SK-N-SH treated with all-trans-retinoic acid at 6 μM for 48 hours (cell line): ENCODE measurements at regions not wholly inside any gene's neighbourhood (a gene's known extent, or its start where the extent isn't known, plus 50 kb on each side); places are given as distances from the start of the nearest gene placed in this dataset.

Experiments used
- ATAC-seq: fragments of 200-7000 bp; cut with Tn5 transposase; 3 replicates; pipeline ENCODE4 v1.9.1; 2020; ENCODE audit warnings: mild to moderate bottlenecking, moderate library complexity
- BACH2 ChIP-seq: fragments of 250-450 bp; sonication (Bioruptor Pico); IDR thresholded peaks from 2 replicates; pipeline ENCODE4 v1.9.0; 2021; ENCODE audit warnings: mild to moderate bottlenecking, borderline replicate concordance
- CREB5 ChIP-seq: fragments of 250-450 bp; sonication (Bioruptor Pico); IDR thresholded peaks from 2 replicates; pipeline ENCODE4 v1.5.1; 2020; ENCODE audit warnings: low read depth, mild to moderate bottlenecking, moderate library complexity
- CSDC2 ChIP-seq: fragments of 250-450 bp; sonication (Bioruptor Pico); IDR thresholded peaks from 2 replicates; pipeline ENCODE4 v1.5.0; 2020; ENCODE audit warnings: mild to moderate bottlenecking, moderate library complexity
- CSRNP3 ChIP-seq: fragments of 250-450 bp; sonication (Bioruptor Pico); IDR thresholded peaks from 2 replicates; pipeline ENCODE4 v1.5.1; 2021; ENCODE audit warnings: mild to moderate bottlenecking, moderate library complexity
- ESRRG ChIP-seq: fragments of 250-450 bp; sonication (Bioruptor Pico); IDR thresholded peaks from 2 replicates; pipeline ENCODE4 v1.6.1; 2021; ENCODE audit warnings: mild to moderate bottlenecking
- GLIS3 ChIP-seq: fragments of 250-450 bp; sonication (Bioruptor Pico); IDR thresholded peaks from 2 replicates; pipeline ENCODE4 v1.5.0; 2020; ENCODE audit warnings: mild to moderate bottlenecking, moderate library complexity
- ISL1 ChIP-seq: fragments of 250-450 bp; sonication (Bioruptor Pico); IDR thresholded peaks from 2 replicates; pipeline ENCODE4 v2.1.2; 2022; ENCODE audit warnings: mild to moderate bottlenecking, moderate library complexity
- OSR1 ChIP-seq: fragments of 250-450 bp; sonication (Bioruptor Pico); IDR thresholded peaks from 2 replicates; pipeline ENCODE4 v1.8.0; 2022; ENCODE audit warnings: moderate library complexity, mild to moderate bottlenecking, inconsistent platforms
- PPARA ChIP-seq: fragments of 250-450 bp; sonication (Bioruptor Pico); IDR thresholded peaks from 2 replicates; pipeline ENCODE4 v1.5.0; 2020; ENCODE audit warnings: mild to moderate bottlenecking, borderline replicate concordance
- RARB ChIP-seq: fragments of 250-450 bp; sonication (Bioruptor Pico); IDR thresholded peaks from 2 replicates; pipeline ENCODE4 v1.8.0; 2021; ENCODE audit warnings: mild to moderate bottlenecking, moderate library complexity
- SNAI2 ChIP-seq: fragments of 250-450 bp; sonication (Bioruptor Pico); IDR thresholded peaks from 2 replicates; pipeline ENCODE4 v1.5.0; 2020; ENCODE audit warnings: mild to moderate bottlenecking, moderate library complexity
- TCF4 ChIP-seq: fragments of 250-450 bp; sonication (Bioruptor Pico); IDR thresholded peaks from 2 replicates; pipeline ENCODE4 v1.8.0; 2021; ENCODE audit warnings: mild to moderate bottlenecking, moderate library complexity, borderline replicate concordance
- TOX ChIP-seq: fragments of 250-450 bp; sonication (Bioruptor Pico); IDR thresholded peaks from 2 replicates; pipeline ENCODE4 v1.8.0; 2021; ENCODE audit warnings: mild to moderate bottlenecking, moderate library complexity, borderline replicate concordance
- TSHZ2 ChIP-seq: fragments of 250-450 bp; sonication (Bioruptor Pico); IDR thresholded peaks from 2 replicates; pipeline ENCODE4 v1.5.0; 2020; ENCODE audit warnings: mild to moderate bottlenecking, moderate library complexity
- ZC3H10 ChIP-seq: fragments of 250-450 bp; sonication (Bioruptor Pico); IDR thresholded peaks from 2 replicates; pipeline ENCODE4 v1.5.1; 2021; ENCODE audit warnings: mild to moderate bottlenecking, moderate library complexity
- ZFP3 ChIP-seq: fragments of 250-450 bp; sonication (Bioruptor Pico); IDR thresholded peaks from 2 replicates; pipeline ENCODE4 v1.5.0; 2020; ENCODE audit warnings: mild to moderate bottlenecking, moderate library complexity
- ZFP30 ChIP-seq: fragments of 450-650 bp; formaldehyde crosslinking; IDR thresholded peaks from 2 replicates; pipeline ENCODE4 v1.5.0; 2022; ENCODE audit warnings: mild to moderate bottlenecking, moderate library complexity
- ZNF565 ChIP-seq: fragments of 450-650 bp; formaldehyde crosslinking; conservative IDR thresholded peaks from 2 replicates; pipeline ENCODE4 v1.5.0; 2020; ENCODE audit warnings: low read depth, mild to moderate bottlenecking, moderate library complexity
- ZNF70 ChIP-seq: fragments of 450-650 bp; formaldehyde crosslinking; IDR thresholded peaks from 2 replicates; pipeline ENCODE4 v1.5.0; 2020; ENCODE audit warnings: mild to moderate bottlenecking, moderate library complexity
- ZNF8 ChIP-seq: fragments of 450-650 bp; formaldehyde crosslinking; IDR thresholded peaks from 2 replicates; pipeline ENCODE4 v1.5.0; 2020; ENCODE audit warnings: mild to moderate bottlenecking, moderate library complexity
- TF ChIP-seq, protein P1 (sequence below): fragments of 250-450 bp; sonication (Bioruptor Pico); IDR thresholded peaks from 2 replicates; pipeline ENCODE4 v1.8.0; 2020; ENCODE audit warnings: mild to moderate bottlenecking, moderate library complexity, borderline replicate concordance
- TF ChIP-seq, protein P2 (sequence below): fragments of 250-450 bp; sonication (Bioruptor Pico); IDR thresholded peaks from 2 replicates; pipeline ENCODE4 v1.8.0; 2021; ENCODE audit warnings: low read depth, mild to moderate bottlenecking, moderate library complexity, borderline replicate concordance

GRCh38 chr12:127726671-127727315 lies 540.2 kb upstream of the TMEM132C start:
- no peak for ATAC-seq
- no peak for TF ChIP-seq ZFP30 (CRISPR knock-in tag)
- no peak for TF ChIP-seq ZNF70 (CRISPR knock-in tag)
- no peak for TF ChIP-seq RARB (CRISPR knock-in tag)
- no peak for TF ChIP-seq CSDC2
- no peak for TF ChIP-seq CSRNP3
- TF ChIP-seq OSR1 (CRISPR knock-in tag) = no peak
- TF ChIP-seq TOX (CRISPR knock-in tag) = no peak
- no peak for TF ChIP-seq ZFP3
- no peak for TF ChIP-seq ESRRG (CRISPR knock-in tag)
- no peak for TF ChIP-seq BACH2 (CRISPR knock-in tag)
- no peak for TF ChIP-seq TSHZ2 (CRISPR knock-in tag)
- no peak for TF ChIP-seq SNAI2
- no peak for TF ChIP-seq GLIS3 (CRISPR knock-in tag)
- TF ChIP-seq ISL1 (CRISPR knock-in tag) = no peak
- no peak for TF ChIP-seq CREB5 (CRISPR knock-in tag)
- no peak for TF ChIP-seq TCF4
- no peak for TF ChIP-seq ZNF565 (CRISPR knock-in tag)
- TF ChIP-seq PPARA (CRISPR knock-in tag) = no peak
- TF ChIP-seq ZC3H10 (CRISPR knock-in tag) = no peak
- TF ChIP-seq, protein P1, sequence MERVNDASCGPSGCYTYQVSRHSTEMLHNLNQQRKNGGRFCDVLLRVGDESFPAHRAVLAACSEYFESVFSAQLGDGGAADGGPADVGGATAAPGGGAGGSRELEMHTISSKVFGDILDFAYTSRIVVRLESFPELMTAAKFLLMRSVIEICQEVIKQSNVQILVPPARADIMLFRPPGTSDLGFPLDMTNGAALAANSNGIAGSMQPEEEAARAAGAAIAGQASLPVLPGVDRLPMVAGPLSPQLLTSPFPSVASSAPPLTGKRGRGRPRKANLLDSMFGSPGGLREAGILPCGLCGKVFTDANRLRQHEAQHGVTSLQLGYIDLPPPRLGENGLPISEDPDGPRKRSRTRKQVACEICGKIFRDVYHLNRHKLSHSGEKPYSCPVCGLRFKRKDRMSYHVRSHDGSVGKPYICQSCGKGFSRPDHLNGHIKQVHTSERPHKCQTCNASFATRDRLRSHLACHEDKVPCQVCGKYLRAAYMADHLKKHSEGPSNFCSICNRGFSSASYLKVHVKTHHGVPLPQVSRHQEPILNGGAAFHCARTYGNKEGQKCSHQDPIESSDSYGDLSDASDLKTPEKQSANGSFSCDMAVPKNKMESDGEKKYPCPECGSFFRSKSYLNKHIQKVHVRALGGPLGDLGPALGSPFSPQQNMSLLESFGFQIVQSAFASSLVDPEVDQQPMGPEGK (CRISPR knock-in tag) = no peak

GRCh38 chr12:127728285-127728684 lies 538.7 kb upstream of the TMEM132C start:
- ATAC-seq = no peak
- no peak for TF ChIP-seq TSHZ2 (CRISPR knock-in tag)
- no peak for TF ChIP-seq SNAI2
- no peak for TF ChIP-seq ZNF8 (CRISPR knock-in tag)
- TF ChIP-seq RARB (CRISPR knock-in tag) = no peak
- TF ChIP-seq CSDC2 = no peak
- no peak for TF ChIP-seq CSRNP3
- TF ChIP-seq ZNF70 (CRISPR knock-in tag) = no peak
- TF ChIP-seq GLIS3 (CRISPR knock-in tag) = no peak
- TF ChIP-seq ZNF565 (CRISPR knock-in tag) = no peak
- TF ChIP-seq OSR1 (CRISPR knock-in tag) = no peak
- TF ChIP-seq, protein P1 (CRISPR knock-in tag) = no peak
- TF ChIP-seq ISL1 (CRISPR knock-in tag) = no peak
- TF ChIP-seq, protein P2, sequence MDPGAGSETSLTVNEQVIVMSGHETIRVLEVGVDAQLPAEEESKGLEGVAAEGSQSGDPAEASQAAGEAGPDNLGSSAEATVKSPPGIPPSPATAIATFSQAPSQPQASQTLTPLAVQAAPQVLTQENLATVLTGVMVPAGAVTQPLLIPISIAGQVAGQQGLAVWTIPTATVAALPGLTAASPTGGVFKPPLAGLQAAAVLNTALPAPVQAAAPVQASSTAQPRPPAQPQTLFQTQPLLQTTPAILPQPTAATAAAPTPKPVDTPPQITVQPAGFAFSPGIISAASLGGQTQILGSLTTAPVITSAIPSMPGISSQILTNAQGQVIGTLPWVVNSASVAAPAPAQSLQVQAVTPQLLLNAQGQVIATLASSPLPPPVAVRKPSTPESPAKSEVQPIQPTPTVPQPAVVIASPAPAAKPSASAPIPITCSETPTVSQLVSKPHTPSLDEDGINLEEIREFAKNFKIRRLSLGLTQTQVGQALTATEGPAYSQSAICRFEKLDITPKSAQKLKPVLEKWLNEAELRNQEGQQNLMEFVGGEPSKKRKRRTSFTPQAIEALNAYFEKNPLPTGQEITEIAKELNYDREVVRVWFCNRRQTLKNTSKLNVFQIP (CRISPR knock-in tag) = no peak
- TF ChIP-seq TCF4 = no peak
- TF ChIP-seq PPARA (CRISPR knock-in tag) = no peak
- no peak for TF ChIP-seq ZC3H10 (CRISPR knock-in tag)
